GM12875 (cell line): ENCODE measurements at regions not wholly inside any gene's neighbourhood (a gene's known extent, or its start where the extent isn't known, plus 50 kb on each side); places are given as distances from the start of the nearest gene placed in this dataset.
A peak's percentile ranks its signal among the peaks of the same experiment; 100 is the strongest.

Source experiments
- H3K4me3 ChIP-seq: one replicate; pipeline ENCODE4 v1.5.1; 2011; ENCODE audit warnings: low read depth, low read length, control low read depth
- TF ChIP-seq, protein P1 (sequence below): IDR thresholded peaks from 2 replicates; pipeline ENCODE4 v1.5.1; 2011; ENCODE audit warnings: low read depth, mild to moderate bottlenecking, control low read depth, inconsistent platforms, low read length, moderate library complexity, borderline replicate concordance; ENCODE audit not compliant: insufficient read depth

- no peak overlapping the region for H3K4me3 ChIP-seq
- TF ChIP-seq, protein P1, sequence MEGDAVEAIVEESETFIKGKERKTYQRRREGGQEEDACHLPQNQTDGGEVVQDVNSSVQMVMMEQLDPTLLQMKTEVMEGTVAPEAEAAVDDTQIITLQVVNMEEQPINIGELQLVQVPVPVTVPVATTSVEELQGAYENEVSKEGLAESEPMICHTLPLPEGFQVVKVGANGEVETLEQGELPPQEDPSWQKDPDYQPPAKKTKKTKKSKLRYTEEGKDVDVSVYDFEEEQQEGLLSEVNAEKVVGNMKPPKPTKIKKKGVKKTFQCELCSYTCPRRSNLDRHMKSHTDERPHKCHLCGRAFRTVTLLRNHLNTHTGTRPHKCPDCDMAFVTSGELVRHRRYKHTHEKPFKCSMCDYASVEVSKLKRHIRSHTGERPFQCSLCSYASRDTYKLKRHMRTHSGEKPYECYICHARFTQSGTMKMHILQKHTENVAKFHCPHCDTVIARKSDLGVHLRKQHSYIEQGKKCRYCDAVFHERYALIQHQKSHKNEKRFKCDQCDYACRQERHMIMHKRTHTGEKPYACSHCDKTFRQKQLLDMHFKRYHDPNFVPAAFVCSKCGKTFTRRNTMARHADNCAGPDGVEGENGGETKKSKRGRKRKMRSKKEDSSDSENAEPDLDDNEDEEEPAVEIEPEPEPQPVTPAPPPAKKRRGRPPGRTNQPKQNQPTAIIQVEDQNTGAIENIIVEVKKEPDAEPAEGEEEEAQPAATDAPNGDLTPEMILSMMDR = no peak
These were observed 1292.5 kb upstream of the TENM4 start for GRCh38 chr11:80733361-80733760.

DNA sequence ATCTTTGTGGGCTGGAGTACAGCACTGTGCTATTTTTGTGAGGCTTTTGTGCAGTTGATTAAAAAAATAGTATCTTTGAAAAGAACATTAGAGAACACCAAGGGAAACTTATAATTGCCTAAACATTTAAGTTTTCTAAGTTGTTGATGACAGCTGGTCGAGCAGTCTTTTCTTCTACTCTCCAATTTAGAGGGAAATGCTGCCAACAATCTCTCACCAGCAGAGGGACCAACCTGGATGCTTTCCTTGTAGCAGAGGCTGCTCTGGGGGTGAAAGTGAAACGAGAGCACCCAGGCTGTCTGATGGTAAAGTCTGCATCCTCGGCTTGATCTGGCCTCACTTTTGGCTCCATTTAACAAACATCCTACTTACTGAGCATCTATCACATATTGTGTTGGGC lies 1286.5 kb upstream of the TENM4 start:
- TF ChIP-seq, protein P1 = peak; percentile 27; the same call in 1 of the 2 replicates

GRCh38 chr11:80726236-80726635 lies 1285.4 kb upstream of the TENM4 start:
- TF ChIP-seq, protein P1 = no peak
- no peak overlapping the region for H3K4me3 ChIP-seq

More for the DNA sequence above, 1286.5 kb upstream of the TENM4 start:
- H3K4me3 ChIP-seq = no peak overlapping the region

DNA sequence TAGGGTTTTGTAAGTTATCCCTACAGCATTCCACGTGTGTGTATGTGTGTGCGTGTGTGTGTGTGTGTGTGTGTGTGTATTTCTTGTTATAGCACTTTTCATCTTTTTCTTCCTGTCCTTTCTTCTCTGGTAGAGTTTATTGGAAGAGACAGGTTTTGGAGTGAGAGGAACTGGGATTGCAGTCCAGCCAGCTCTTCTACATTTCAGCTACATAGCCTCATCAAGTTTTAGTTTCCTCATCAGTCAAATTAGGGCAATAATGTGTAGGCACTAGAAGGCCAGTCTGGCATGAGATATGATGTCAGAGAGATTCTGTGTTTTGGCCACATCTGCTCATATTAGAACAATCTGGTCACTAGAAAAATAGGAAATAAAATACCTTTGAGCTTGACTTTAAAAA lies 1283.5 kb upstream of the TENM4 start:
- H3K4me3 ChIP-seq = no peak overlapping the region
- TF ChIP-seq, protein P1 = no peak

- TF ChIP-seq, protein P1 = no peak
- H3K4me3 ChIP-seq = no peak overlapping the region
These were observed 1281.8 kb upstream of the TENM4 start for GRCh38 chr11:80722629-80723028.

DNA sequence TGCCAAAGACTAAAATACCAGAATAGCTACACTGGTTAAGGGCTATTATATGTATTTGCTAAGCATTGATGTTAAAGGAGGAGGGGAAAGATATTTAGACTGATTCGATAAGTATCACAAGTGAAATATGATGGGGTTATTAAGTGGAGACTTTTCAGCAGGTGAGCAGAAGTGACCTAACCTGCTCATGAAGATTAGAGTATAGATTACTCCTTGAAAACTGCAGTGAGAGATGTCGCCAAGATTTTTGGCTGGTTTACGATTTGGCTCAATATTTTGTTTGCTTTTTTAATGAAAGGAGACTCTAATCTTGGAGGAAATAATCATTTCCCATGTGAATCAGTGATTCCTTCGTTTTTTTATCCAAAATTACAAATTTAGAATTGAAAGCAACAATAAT lies 1279.5 kb upstream of the TENM4 start:
- no peak overlapping the region for H3K4me3 ChIP-seq
- TF ChIP-seq, protein P1 = no peak

GRCh38 chr11:80719292-80719646 lies 1278.4 kb upstream of the TENM4 start:
- TF ChIP-seq, protein P1 = no peak
- no peak overlapping the region for H3K4me3 ChIP-seq
